Prostate gland (tissue), 2 donors: ENCODE measurements at regions not wholly inside any gene's neighbourhood (a gene's known extent, or its start where the extent isn't known, plus 50 kb on each side); places are given as distances from the start of the nearest gene placed in this dataset.

Experiments used
- POLR2A ChIP-seq: fragments of 450-650 bp; IDR thresholded peaks from one replicate; pipeline ENCODE4 v1.6.1; 2016; ENCODE audit warnings: antibody characterized with exemption, mild to moderate bottlenecking
- TF ChIP-seq, protein P1 (sequence below), 4 experiments: fragments of 200-600 bp in 2 of 4; fragments of 450-650 bp in 2 of 4; sonication (generic) in 2 of 4; IDR thresholded peaks; 1 replicate in 3 of 4; 2 replicates in 1 of 4; pipeline ENCODE4 v1.5.1; 2016 to 2019; ENCODE audit warnings: antibody characterized with exemption in 4 of 4, mild to moderate bottlenecking in 2 of 4, moderate library complexity in 2 of 4

DNA sequence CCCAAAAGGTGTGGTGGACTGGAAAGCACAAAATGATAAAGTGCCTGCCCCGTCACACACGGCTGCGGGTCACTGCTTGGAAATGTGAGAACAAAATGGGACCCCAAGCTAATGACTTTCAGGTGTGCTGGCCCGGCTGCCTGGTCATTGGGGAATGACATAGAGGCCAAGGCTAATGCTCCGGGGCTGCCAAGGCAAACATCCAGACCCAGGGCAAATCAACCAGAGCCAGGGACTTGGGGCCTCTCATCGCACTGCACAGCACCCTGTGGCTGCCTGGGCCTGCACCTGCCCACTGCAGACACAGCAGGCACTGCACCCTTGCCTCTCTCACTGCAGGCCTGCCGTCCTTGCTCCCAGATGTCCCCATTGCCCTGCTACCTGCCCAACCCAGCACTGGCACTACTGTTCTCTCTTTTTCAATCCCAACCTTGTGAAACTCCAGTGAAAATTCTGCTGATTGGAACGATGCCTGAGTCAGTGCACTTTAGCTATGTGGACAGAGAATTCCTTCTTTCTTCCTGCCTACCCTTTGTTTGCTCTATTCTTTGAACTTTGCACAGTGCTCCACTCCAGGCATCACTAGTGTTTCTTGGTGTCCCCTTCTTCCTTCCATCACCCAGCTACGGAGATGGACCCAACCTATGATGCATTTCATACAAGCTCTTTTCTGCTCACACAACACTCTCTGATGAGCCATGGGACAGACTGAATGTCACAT lies 849.5 kb downstream of the MAFB start:
- TF ChIP-seq, protein P1, sequence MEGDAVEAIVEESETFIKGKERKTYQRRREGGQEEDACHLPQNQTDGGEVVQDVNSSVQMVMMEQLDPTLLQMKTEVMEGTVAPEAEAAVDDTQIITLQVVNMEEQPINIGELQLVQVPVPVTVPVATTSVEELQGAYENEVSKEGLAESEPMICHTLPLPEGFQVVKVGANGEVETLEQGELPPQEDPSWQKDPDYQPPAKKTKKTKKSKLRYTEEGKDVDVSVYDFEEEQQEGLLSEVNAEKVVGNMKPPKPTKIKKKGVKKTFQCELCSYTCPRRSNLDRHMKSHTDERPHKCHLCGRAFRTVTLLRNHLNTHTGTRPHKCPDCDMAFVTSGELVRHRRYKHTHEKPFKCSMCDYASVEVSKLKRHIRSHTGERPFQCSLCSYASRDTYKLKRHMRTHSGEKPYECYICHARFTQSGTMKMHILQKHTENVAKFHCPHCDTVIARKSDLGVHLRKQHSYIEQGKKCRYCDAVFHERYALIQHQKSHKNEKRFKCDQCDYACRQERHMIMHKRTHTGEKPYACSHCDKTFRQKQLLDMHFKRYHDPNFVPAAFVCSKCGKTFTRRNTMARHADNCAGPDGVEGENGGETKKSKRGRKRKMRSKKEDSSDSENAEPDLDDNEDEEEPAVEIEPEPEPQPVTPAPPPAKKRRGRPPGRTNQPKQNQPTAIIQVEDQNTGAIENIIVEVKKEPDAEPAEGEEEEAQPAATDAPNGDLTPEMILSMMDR (IDR thresholded peaks at IDR 0.05), result no peak
- no peak for TF ChIP-seq POLR2A
